MCF 10A (cell line): ENCODE measurements at regions not wholly inside any gene's neighbourhood (a gene's known extent, or its start where the extent isn't known, plus 50 kb on each side); places are given as distances from the start of the nearest gene placed in this dataset.

Source experiments
- BruUV-seq: library from RNA; stranded (reverse); fragments of 400-500 nt; replicated peaks from 2 replicates; lab custom pipeline; 2021; lab: Mats Ljungman, UMichigan
- CTCF ChIA-PET: fragments of 300-600 bp; sonication (Branson Sonifier 250); formaldehyde crosslinking; extraction: SDS; loops from one replicate; lab custom pipeline; 2021; ENCODE audit warnings: antibody characterized with exemption, inconsistent platforms; lab: Yijun Ruan, JAX
- POLR2A ChIA-PET: fragments of 300-600, 350-650 bp; sonication (Branson Sonifier 250); formaldehyde crosslinking; extraction: SDS; loops from one replicate; lab custom pipeline; 2020; ENCODE audit warnings: antibody characterized with exemption, inconsistent platforms; lab: Yijun Ruan, JAX
- DNase-seq: peaks from one replicate; pipeline ENCODE4 v3.0.0-alpha.2; 2018; ENCODE audit not compliant: unreplicated experiment
- H3K27ac Mint-ChIP-seq: one replicate; pipeline ENCODE4 v1.8.0; 2022; ENCODE audit warnings: mild to moderate bottlenecking, low read depth, mixed read lengths; ENCODE audit not compliant: unreplicated experiment
- H3K27me3 Mint-ChIP-seq: one replicate; pipeline ENCODE4 v1.8.0; 2022; ENCODE audit warnings: mixed read lengths; ENCODE audit not compliant: insufficient read depth, unreplicated experiment
- H3K36me3 Mint-ChIP-seq: one replicate; pipeline ENCODE4 v1.8.0; 2022; ENCODE audit warnings: mild to moderate bottlenecking, moderate library complexity, mixed read lengths; ENCODE audit not compliant: insufficient read depth, unreplicated experiment
- H3K4me1 Mint-ChIP-seq: one replicate; pipeline ENCODE4 v1.8.0; 2022; ENCODE audit warnings: mixed read lengths; ENCODE audit not compliant: insufficient read depth, unreplicated experiment
- H3K4me3 Mint-ChIP-seq: one replicate; pipeline ENCODE4 v1.8.0; 2022; ENCODE audit warnings: mild to moderate bottlenecking, moderate library complexity, mixed read lengths; ENCODE audit not compliant: unreplicated experiment
- H3K9me3 Mint-ChIP-seq: one replicate; pipeline ENCODE4 v1.8.0; 2022; ENCODE audit warnings: mixed read lengths; ENCODE audit not compliant: unreplicated experiment
- CTCF ChIP-seq: fragments of 200-600 bp; IDR thresholded peaks from one replicate; pipeline ENCODE4 v1.8.0; 2022; ENCODE audit warnings: antibody characterized with exemption, mild to moderate bottlenecking; ENCODE audit not compliant: unreplicated experiment
- intact Hi-C: fragments of 100-400 bp; cut with micrococcal nuclease; formaldehyde crosslinking; loops from 2 replicates; pipeline ENCODE4 v1.14.1; 2022

- H3K36me3 Mint-ChIP-seq: no peaks in the 10 kb centered on the region
- H3K27ac Mint-ChIP-seq: no peak overlapping the region
- no peak for TF ChIP-seq CTCF
- DNase-seq: no peak
- H3K4me3 Mint-ChIP-seq: no peak overlapping the region
- no peaks in the 10 kb centered on the region for H3K9me3 Mint-ChIP-seq
- intact Hi-C loops: no loop called here
- BruUV-seq: no TSS peak
- H3K27me3 Mint-ChIP-seq: peaks cover 66% of the 10 kb centered on the region
- POLR2A ChIA-PET: no interaction called here
- CTCF ChIA-PET: no interaction called here
- no peaks in the 10 kb centered on the region for H3K4me1 Mint-ChIP-seq
Observed at GRCh38 chr3:80465746-80466145, 697.9 kb upstream of the ROBO1 start.

GRCh38 chr3:80451393-80451792 lies 683.6 kb upstream of the ROBO1 start:
- Mint-ChIP-seq H3K9me3 (no peaks in the 10 kb centered on the region), H3K4me1 (no peaks in the 10 kb centered on the region), H3K27me3 (peaks cover 7% of the 10 kb centered on the region), H3K4me3 (no peak overlapping the region), H3K36me3 (no peaks in the 10 kb centered on the region), H3K27ac (no peak overlapping the region)
- intact Hi-C loops: no loop called here
- no peak for TF ChIP-seq CTCF
- BruUV-seq: no TSS peak
- POLR2A ChIA-PET: no interaction called here
- CTCF ChIA-PET: no interaction called here
- DNase-seq: no peak

GRCh38 chr3:80445641-80446040 lies 677.8 kb upstream of the ROBO1 start:
- no peak for TF ChIP-seq CTCF
- intact Hi-C loops: no loop called here
- H3K27ac Mint-ChIP-seq: no peak overlapping the region
- no peaks in the 10 kb centered on the region for H3K9me3 Mint-ChIP-seq
- no peaks in the 10 kb centered on the region for H3K4me1 Mint-ChIP-seq
- ChIA-PET POLR2A (no interaction called here), CTCF (interaction anchor here (0.6 kb wide), 1 partner anchor 19 kb away, joined by 3 read pairs; no protein-coding TSS in a partner anchor)
- no peak overlapping the region for H3K4me3 Mint-ChIP-seq
- no peak for DNase-seq
- BruUV-seq: no TSS peak
- H3K27me3 Mint-ChIP-seq: peaks cover 22% of the 10 kb centered on the region
- no peaks in the 10 kb centered on the region for H3K36me3 Mint-ChIP-seq

GRCh38 chr3:80445053-80445452 lies 677.3 kb upstream of the ROBO1 start:
- POLR2A ChIA-PET: no interaction called here
- H3K9me3 Mint-ChIP-seq: no peaks in the 10 kb centered on the region
- no peak overlapping the region for H3K4me3 Mint-ChIP-seq
- no peak for TF ChIP-seq CTCF
- DNase-seq: no peak
- no peaks in the 10 kb centered on the region for H3K36me3 Mint-ChIP-seq
- H3K4me1 Mint-ChIP-seq: no peaks in the 10 kb centered on the region
- H3K27me3 Mint-ChIP-seq: peaks cover 24% of the 10 kb centered on the region
- intact Hi-C loops: no loop called here
- CTCF ChIA-PET: no interaction called here
- no peak overlapping the region for H3K27ac Mint-ChIP-seq
- BruUV-seq: no TSS peak
